ENCODE measurements at regions not wholly inside any gene's neighbourhood (a gene's known extent, or its start where the extent isn't known, plus 50 kb on each side); places are given as distances from the start of the nearest gene placed in this dataset.

DNA sequence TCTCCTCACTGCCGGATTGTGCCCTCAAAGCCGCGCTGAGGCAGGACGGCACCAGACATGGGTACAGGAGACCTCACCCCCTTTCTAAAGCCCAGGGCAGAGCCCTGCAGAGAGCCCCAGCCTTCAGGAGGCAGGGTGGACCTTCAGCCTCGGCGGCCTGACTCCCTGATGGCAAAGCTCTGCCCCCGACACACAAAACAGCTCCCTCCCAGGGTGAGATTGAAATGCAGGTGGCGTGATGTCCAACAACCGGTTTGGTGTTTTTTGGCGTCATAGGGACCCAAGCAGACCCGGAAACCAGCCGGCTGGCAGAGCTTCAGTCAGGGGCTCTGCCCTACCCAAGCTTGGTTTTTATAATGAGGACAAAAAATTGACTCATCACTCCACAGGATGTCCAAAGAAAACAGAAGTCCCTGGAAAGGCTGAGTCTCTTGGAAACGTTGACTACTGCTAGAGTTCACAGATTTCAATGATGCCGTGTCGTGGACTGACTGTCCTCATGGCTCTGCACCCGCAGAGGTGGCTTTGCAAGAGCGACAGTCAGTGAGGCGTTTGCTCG is 275.2 kb upstream of the IRX1 start:
- H3K4me3 ChIP-seq (ENCODE audit: low read depth in 1 of 3, low read length in 3 of 3), result no peak overlapping the region
- no peaks in the 10 kb centered on the region for H3K27me3 ChIP-seq (ENCODE audit: control insufficient read depth in 3 of 3, insufficient read depth in 3 of 3, low read length in 3 of 3)
- H3K36me3 ChIP-seq (ENCODE audit: control insufficient read depth in 3 of 3, insufficient read depth in 2 of 3, low read depth in 1 of 3, low read length in 3 of 3), result no peaks in the 10 kb centered on the region
- no peak overlapping the region for H3K27ac ChIP-seq (ENCODE audit: low read depth in 1 of 3, low read length in 2 of 3)
- peaks cover 2 to 12% of the 10 kb centered on the region in 2 donors for H3K9me3 ChIP-seq (ENCODE audit: control insufficient read depth in 2 of 2, insufficient read depth in 1 of 2, low read depth in 1 of 2, low read length in 1 of 2)
- FAIRE-seq, result no peak
- 78 to 83% (median 81%) methylated on average over 19 of the region's 19 CpGs for WGBS, 3 donors
- DNase-seq, result no peak
- H3K4me1 ChIP-seq (ENCODE audit: control insufficient read depth in 3 of 3, insufficient read depth in 2 of 3, low read depth in 1 of 3, low read length in 2 of 3), result no peaks in the 10 kb centered on the region

DNA sequence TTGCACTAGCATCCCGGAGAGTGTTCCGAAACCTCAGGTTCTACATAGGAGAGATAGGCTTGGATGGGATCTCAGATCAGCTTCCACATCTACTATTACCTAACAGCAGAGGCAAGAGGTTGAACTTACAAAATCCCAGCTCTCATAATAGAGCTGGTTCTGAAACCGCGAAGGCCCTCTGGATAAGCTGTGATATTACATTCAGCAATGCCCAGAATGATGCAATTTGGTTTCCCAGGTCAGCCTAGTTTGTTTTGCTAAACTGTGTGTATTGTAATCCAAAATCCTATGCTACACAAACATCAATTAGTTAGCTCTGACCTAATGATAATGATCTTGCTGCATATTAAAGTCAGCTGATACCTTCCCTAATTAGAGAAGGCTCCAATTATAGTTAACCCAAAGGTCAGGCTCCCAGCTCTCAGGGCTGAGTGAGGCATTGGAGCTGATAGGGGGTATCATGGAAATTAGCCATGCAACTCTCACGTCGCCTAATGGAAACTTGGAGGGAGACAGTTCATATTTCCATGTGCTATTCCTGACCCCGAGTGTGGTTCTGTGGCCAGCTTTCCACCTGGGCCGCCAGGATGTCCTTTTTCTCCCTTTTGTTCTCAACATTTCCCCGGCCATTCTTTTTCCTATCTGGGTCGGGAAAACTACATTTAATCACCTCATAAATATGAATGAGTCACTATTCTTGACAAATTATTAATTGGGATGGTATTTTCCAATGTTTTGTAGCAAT is 278.4 kb upstream of the IRX1 start:
- DNase-seq, result no peak
- no peaks in the 10 kb centered on the region for H3K4me1 ChIP-seq (ENCODE audit: control insufficient read depth in 3 of 3, insufficient read depth in 2 of 3, low read depth in 1 of 3, low read length in 2 of 3)
- no peak overlapping the region for H3K27ac ChIP-seq (ENCODE audit: low read depth in 1 of 3, low read length in 2 of 3)
- 51 to 68% (median 56%) methylated on average over 10 of the region's 10 CpGs for WGBS, 3 donors
- no peak overlapping the region for H3K4me3 ChIP-seq (ENCODE audit: low read depth in 1 of 3, low read length in 3 of 3)
- H3K27me3 ChIP-seq (ENCODE audit: control insufficient read depth in 3 of 3, insufficient read depth in 3 of 3, low read length in 3 of 3), result no peaks in the 10 kb centered on the region
- H3K36me3 ChIP-seq (ENCODE audit: control insufficient read depth in 3 of 3, insufficient read depth in 2 of 3, low read depth in 1 of 3, low read length in 3 of 3), result no peaks in the 10 kb centered on the region
- FAIRE-seq, result no peak
- H3K9me3 ChIP-seq (ENCODE audit: control insufficient read depth in 2 of 2, insufficient read depth in 1 of 2, low read depth in 1 of 2, low read length in 1 of 2), result peaks cover 0 to 9% of the 10 kb centered on the region in 2 donors

DNA sequence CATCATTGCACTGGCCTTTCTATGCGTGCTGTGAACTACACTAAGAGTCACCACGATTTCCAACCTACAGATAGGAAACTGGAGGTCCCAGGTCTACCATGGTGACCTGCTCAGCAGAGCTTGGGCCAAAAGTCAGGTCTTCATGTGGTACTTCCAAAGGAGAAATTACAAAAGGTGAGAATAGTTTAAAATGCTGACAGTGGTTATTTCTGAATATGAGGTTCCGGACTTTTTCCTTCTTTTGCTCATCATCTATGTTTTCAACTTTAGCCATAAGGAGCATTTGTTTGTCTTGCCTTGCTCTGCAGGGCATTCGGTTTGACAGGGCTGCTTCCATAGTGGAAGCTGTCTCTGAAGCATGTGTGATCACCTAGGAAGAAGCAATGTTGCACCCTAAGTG is 282.1 kb upstream of the IRX1 start:
- 76 to 85% (median 78%) methylated on average over 4 of the region's 4 CpGs for WGBS, 3 donors
- H3K27ac ChIP-seq (ENCODE audit: low read depth in 1 of 3, low read length in 2 of 3), result no peak overlapping the region
- H3K4me3 ChIP-seq (ENCODE audit: low read depth in 1 of 3, low read length in 3 of 3), result no peak overlapping the region
- H3K4me1 ChIP-seq (ENCODE audit: control insufficient read depth in 3 of 3, insufficient read depth in 2 of 3, low read depth in 1 of 3, low read length in 2 of 3), result no peaks in the 10 kb centered on the region
- no peaks in the 10 kb centered on the region for H3K27me3 ChIP-seq (ENCODE audit: control insufficient read depth in 3 of 3, insufficient read depth in 3 of 3, low read length in 3 of 3)
- no peak for DNase-seq
- no peak for FAIRE-seq
- no peaks in the 10 kb centered on the region for H3K36me3 ChIP-seq (ENCODE audit: control insufficient read depth in 3 of 3, insufficient read depth in 2 of 3, low read depth in 1 of 3, low read length in 3 of 3)
- peaks cover 0 to 12% of the 10 kb centered on the region in 2 donors for H3K9me3 ChIP-seq (ENCODE audit: control insufficient read depth in 2 of 2, insufficient read depth in 1 of 2, low read depth in 1 of 2, low read length in 1 of 2)

DNA sequence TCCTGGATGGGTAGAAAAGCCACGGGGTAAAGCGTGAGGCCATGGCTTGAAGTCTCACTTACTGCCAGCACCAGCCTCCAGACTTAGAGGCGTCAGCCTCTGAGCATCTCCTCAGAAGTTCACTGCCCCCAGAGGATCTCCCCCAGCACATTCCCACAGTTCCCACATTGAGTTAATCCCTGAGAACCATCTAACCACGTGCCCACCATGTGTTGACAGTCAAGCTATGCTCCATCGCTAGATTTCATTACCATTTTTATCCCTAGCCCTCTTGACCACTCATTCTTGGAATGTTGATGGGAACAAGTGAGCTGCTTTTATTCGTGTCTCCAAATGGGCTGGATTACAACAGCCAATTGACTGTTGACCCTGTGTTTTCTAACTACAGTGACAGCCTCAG is 283.3 kb upstream of the IRX1 start:
- DNase-seq, result no peak
- Histone ChIP-seq H3K4me3 (ENCODE audit: low read depth in 1 of 3, low read length in 3 of 3) (no peak overlapping the region), H3K4me1 (ENCODE audit: control insufficient read depth in 3 of 3, insufficient read depth in 2 of 3, low read depth in 1 of 3, low read length in 2 of 3) (no peaks in the 10 kb centered on the region), H3K27ac (ENCODE audit: low read depth in 1 of 3, low read length in 2 of 3) (no peak overlapping the region), H3K27me3 (ENCODE audit: control insufficient read depth in 3 of 3, insufficient read depth in 3 of 3, low read length in 3 of 3) (no peaks in the 10 kb centered on the region), H3K9me3 (ENCODE audit: control insufficient read depth in 2 of 2, insufficient read depth in 1 of 2, low read depth in 1 of 2, low read length in 1 of 2) (peaks cover 0 to 12% of the 10 kb centered on the region in 2 donors), H3K36me3 (ENCODE audit: control insufficient read depth in 3 of 3, insufficient read depth in 2 of 3, low read depth in 1 of 3, low read length in 3 of 3) (no peaks in the 10 kb centered on the region)
- 60 to 84% (median 64%) methylated on average over 6 of the region's 6 CpGs for WGBS, 3 donors
- no peak for FAIRE-seq

DNA sequence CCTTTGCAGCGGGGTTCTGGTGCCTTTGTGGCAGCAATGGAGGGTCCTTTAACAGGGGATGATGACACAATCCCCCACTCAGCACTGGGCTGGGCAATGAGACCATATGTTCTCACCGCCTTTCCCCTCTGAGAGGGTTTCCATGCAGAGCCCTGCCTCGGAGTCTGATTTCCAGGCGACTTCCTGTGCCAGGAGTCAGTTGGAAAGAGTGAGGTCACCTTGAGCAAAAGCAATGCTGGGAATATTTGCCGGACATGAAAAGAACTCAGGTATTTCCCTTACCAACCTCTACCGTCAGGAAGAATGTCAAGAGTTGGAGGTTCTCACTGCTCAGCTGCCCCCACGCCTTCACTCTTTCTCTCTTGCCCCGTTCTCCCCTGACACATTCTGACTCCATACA is 284.2 kb upstream of the IRX1 start:
- H3K9me3 ChIP-seq (ENCODE audit: control insufficient read depth in 2 of 2, insufficient read depth in 1 of 2, low read depth in 1 of 2, low read length in 1 of 2), result peaks cover 0 to 12% of the 10 kb centered on the region in 2 donors
- H3K4me3 ChIP-seq (ENCODE audit: low read depth in 1 of 3, low read length in 3 of 3), result no peak overlapping the region
- H3K27me3 ChIP-seq (ENCODE audit: control insufficient read depth in 3 of 3, insufficient read depth in 3 of 3, low read length in 3 of 3), result no peaks in the 10 kb centered on the region
- DNase-seq (no peak), FAIRE-seq (no peak)
- no peak overlapping the region for H3K27ac ChIP-seq (ENCODE audit: low read depth in 1 of 3, low read length in 2 of 3)
- H3K36me3 ChIP-seq (ENCODE audit: control insufficient read depth in 3 of 3, insufficient read depth in 2 of 3, low read depth in 1 of 3, low read length in 3 of 3), result no peaks in the 10 kb centered on the region
- WGBS, 3 donors, result 73 to 80% (median 75%) methylated on average over 8 of the region's 8 CpGs
- no peaks in the 10 kb centered on the region for H3K4me1 ChIP-seq (ENCODE audit: control insufficient read depth in 3 of 3, insufficient read depth in 2 of 3, low read depth in 1 of 3, low read length in 2 of 3)

DNA sequence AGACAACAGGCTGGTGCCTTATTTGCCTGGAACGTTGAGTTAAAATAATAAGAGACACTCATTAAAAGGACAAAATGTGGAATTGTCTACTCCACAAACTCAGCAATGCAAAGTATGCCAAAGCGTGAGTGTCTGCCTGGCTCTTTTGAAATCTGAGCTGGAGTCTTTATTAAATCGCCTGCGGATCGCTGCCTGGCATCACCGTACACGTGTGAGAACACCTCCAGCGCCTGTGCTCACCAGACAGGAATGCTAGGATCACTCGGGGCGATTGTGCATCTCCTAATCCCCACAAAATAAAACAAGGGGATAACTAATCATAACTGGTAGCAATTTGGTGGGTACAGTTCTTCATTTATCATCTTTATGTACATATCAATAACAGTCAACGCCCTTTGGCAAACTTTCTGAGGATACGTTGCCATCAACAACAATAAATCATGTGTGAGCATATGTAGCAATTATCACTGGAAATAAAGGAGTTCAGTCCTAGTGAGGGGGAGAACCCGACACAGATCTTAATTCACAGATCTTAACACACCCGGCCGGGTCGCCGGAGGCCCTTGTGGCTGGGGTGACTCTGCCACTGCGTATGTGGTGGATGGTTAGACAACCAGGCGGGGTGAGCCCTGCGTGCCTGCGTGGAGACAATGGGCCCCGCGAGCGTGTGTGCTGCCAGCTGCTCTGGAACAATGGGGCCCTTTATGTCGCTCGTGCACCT is 284.9 kb upstream of the IRX1 start:
- no peak for FAIRE-seq
- H3K9me3 ChIP-seq (ENCODE audit: control insufficient read depth in 2 of 2, insufficient read depth in 1 of 2, low read depth in 1 of 2, low read length in 1 of 2), result peaks cover 0 to 12% of the 10 kb centered on the region in 2 donors
- no peaks in the 10 kb centered on the region for H3K27me3 ChIP-seq (ENCODE audit: control insufficient read depth in 3 of 3, insufficient read depth in 3 of 3, low read length in 3 of 3)
- no peak overlapping the region for H3K4me3 ChIP-seq (ENCODE audit: low read depth in 1 of 3, low read length in 3 of 3)
- H3K4me1 ChIP-seq (ENCODE audit: control insufficient read depth in 3 of 3, insufficient read depth in 2 of 3, low read depth in 1 of 3, low read length in 2 of 3), result no peaks in the 10 kb centered on the region
- DNase-seq, result no peak
- H3K36me3 ChIP-seq (ENCODE audit: control insufficient read depth in 3 of 3, insufficient read depth in 2 of 3, low read depth in 1 of 3, low read length in 3 of 3), result no peaks in the 10 kb centered on the region
- WGBS, 3 donors, result 77 to 84% (median 83%) methylated on average over 26 of the region's 26 CpGs
- H3K27ac ChIP-seq (ENCODE audit: low read depth in 1 of 3, low read length in 2 of 3), result no peak overlapping the region

DNA sequence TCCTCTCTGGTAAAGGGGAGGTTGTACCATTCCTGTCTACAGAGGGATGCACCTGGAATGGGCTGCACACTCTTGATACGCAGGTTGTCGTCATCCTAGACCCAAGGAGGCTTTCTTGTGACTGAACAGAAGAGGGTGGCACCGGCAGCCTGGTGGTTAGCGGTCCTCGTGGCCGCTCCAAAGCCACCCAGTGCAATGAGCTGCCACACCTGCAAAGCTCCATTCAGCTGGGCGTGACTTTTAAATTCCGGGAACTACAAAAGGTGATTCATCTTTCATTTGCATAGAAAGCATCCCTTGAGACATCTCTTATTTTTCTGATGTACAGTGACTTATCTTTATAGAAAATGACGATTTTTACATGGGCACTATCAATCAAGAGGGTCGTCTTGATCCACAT is 286.1 kb upstream of the IRX1 start:
- Histone ChIP-seq H3K4me3 (ENCODE audit: low read depth in 1 of 3, low read length in 3 of 3) (no peak overlapping the region), H3K9me3 (ENCODE audit: control insufficient read depth in 2 of 2, insufficient read depth in 1 of 2, low read depth in 1 of 2, low read length in 1 of 2) (peaks cover 0 to 12% of the 10 kb centered on the region in 2 donors), H3K36me3 (ENCODE audit: control insufficient read depth in 3 of 3, insufficient read depth in 2 of 3, low read depth in 1 of 3, low read length in 3 of 3) (no peaks in the 10 kb centered on the region), H3K4me1 (ENCODE audit: control insufficient read depth in 3 of 3, insufficient read depth in 2 of 3, low read depth in 1 of 3, low read length in 2 of 3) (no peaks in the 10 kb centered on the region), H3K27me3 (ENCODE audit: control insufficient read depth in 3 of 3, insufficient read depth in 3 of 3, low read length in 3 of 3) (no peaks in the 10 kb centered on the region), H3K27ac (ENCODE audit: low read depth in 1 of 3, low read length in 2 of 3) (no peak overlapping the region)
- WGBS, 3 donors, result 77 to 82% (median 79%) methylated on average over 10 of the region's 10 CpGs
- DNase-seq (no peak), FAIRE-seq (no peak)

DNA sequence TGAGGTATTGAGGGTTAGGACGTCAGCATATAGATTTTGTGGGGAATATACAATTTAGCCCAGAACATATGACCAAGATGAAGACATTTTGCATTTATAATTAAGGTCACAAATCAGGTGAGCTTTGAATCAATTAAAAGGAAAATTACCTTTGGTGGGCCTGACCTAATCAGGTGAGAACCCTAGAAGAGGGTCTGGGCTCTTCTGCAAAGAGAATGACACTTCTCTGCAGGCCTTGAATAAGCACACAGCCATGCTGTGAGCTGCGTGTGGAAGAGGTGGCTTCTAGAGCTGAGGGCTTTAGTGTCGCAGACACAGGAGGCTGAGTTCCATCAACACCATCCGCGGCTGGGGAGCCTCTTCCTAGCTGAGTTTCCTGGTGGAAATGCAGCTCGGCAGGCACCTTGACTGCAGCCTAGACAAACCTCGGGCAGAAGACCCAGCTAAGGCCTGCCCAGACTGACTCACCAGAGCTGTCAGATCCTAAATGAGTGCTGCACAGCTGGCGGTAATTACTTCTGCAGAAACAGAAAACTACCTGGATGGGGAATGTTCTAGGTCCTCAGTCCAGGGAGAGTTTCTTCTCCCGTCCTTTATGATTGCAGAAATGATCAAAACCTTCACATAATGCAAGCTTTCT is 287.5 kb upstream of the IRX1 start:
- peaks cover 0 to 12% of the 10 kb centered on the region in 2 donors for H3K9me3 ChIP-seq (ENCODE audit: control insufficient read depth in 2 of 2, insufficient read depth in 1 of 2, low read depth in 1 of 2, low read length in 1 of 2)

More for the DNA sequence above, 287.5 kb upstream of the IRX1 start:
- no peaks in the 10 kb centered on the region for H3K4me1 ChIP-seq (ENCODE audit: control insufficient read depth in 3 of 3, insufficient read depth in 2 of 3, low read depth in 1 of 3, low read length in 2 of 3)
- DNase-seq (no peak), FAIRE-seq (no peak)
- 72 to 77% (median 72%) methylated on average over 9 of the region's 9 CpGs for WGBS, 3 donors
- no peaks in the 10 kb centered on the region for H3K36me3 ChIP-seq (ENCODE audit: control insufficient read depth in 3 of 3, insufficient read depth in 2 of 3, low read depth in 1 of 3, low read length in 3 of 3)
- H3K4me3 ChIP-seq (ENCODE audit: low read depth in 1 of 3, low read length in 3 of 3), result no peak overlapping the region
- no peak overlapping the region for H3K27ac ChIP-seq (ENCODE audit: low read depth in 1 of 3, low read length in 2 of 3)
- no peaks in the 10 kb centered on the region for H3K27me3 ChIP-seq (ENCODE audit: control insufficient read depth in 3 of 3, insufficient read depth in 3 of 3, low read length in 3 of 3)

All from small intestine (tissue), 7 donors.